GM11168 (cell line): ENCODE measurements at regions not wholly inside any gene's neighbourhood (a gene's known extent, or its start where the extent isn't known, plus 50 kb on each side); places are given as distances from the start of the nearest gene placed in this dataset.
"Not testable (repeated sequence)": the region's sequence is repeated elsewhere in the genome, so short reads cannot be mapped to it uniquely, and the experiment has no call there.

Experiments
- in situ Hi-C: fragments of 300-500 bp; cut with MboI; formaldehyde crosslinking; loops from one replicate; pipeline ENCODE4 v1.12.0; 2022; ENCODE audit warnings: low sequenced_read_pairs; ENCODE audit not compliant: unreplicated experiment

DNA sequence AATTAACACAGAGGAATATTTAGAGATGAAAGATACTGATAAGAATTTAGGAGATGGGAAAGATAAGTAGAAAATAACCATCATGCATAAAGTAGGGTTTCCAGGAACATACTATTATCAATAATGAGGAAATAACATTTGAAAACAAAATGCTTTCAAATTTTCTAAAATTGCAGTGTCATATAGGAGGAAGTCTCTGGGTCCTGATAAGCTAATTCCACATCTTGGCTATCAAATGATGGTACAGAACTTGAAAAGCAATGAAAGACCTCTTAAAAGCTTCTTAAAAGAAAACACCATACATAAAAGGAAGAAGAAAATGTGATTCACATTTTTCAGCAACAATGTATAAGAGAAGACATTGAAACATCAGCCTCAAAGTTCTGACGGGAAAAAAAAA lies 1024.8 kb downstream of the TSN start:
- in situ Hi-C loops, result no loop called here

DNA sequence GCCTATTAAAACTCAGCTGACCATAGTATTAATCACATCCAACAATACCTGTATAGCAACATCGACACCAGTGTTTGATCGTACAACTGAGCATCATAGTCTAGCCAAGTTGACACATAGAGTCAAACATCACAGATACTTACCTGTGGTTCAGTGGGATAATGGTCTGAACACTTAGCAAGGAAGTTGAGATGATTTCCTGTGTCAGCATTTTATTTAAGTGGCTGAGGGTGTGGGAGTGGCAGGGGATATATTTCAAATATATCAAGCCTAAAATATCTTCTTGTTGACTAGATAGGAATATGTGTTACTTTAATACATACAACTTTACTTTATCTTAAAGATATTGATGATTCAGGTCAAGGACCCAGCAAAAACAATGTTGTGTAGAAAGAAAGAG lies 1038.6 kb downstream of the TSN start:
- in situ Hi-C loops, result no loop called here

DNA sequence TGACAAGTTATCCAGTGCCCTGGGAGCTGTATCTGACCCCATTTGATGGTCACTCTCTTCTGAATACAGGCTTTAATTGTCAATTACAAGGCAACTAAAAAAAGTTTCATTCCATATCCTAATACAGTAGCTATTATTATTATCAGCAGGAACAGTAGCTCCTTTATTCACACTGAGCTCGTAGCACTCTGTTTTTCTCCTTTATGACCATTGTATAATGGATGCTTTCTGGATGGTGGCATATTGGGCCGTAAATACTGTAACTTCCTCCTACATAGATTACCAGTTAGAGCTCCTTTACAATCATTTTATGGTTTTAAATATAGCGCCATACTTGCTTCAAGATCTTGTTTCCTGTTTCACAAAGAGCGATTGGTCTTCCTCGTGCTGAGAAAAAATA lies 1040.3 kb downstream of the TSN start:
- in situ Hi-C loops, result no loop called here

DNA sequence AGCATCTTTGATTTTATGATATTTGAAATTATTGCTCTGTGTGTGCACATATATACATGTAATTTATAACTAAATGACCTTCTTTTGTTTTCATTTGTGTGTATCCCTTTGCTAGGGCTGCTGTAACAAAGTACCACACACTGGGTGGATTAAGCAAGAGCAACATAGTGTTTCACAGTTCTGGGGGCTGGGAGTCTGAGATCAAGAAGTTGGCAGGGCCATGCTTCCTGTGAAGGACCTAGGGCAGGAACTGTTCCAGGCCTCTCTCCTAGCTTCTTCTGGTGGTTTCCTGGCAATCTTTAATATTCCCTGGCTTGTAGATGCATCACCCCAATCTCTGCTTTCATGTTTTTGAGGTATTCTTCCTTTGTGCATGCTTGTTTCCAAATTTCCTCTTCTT lies 1043.9 kb downstream of the TSN start:
- in situ Hi-C loops, result no loop called here

DNA sequence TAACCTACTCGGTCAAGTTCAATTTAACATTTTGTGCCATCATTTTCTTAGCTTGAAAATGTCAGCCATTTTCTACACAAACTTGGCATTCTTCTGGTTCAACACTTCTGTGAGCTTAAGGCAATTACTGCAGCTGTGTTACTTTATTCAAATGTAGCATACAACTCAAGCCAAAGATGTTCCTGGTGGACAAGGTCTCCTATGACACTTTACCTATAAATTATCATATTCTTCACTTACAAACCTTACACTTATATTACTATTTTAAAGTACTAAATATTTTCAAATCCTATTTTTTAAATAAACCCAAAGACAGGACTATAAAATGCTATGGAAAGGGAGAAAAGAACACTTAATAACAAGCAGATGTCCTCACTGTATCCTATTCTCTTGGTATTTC lies 1045.3 kb downstream of the TSN start:
- in situ Hi-C loops, result no loop called here

DNA sequence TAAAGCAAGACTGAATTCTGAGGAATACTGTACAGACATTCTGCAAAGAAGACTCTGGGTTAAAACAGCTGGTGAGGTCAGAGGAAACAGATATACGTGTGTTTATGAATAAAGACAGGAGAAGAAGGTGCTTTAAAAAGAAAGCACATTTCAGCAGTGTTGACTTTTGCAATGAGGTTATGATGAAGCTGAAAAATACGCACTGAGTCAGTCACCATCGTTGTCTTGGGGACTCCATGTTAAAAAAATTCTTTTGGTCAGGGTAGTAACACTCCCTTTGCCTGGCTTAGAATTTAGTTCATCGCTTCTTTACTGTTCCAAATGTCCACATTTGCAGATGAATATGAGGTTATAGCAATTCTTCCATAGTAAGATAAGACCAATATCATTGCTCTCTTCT lies 1049.0 kb downstream of the TSN start:
- in situ Hi-C loops, result no loop called here

DNA sequence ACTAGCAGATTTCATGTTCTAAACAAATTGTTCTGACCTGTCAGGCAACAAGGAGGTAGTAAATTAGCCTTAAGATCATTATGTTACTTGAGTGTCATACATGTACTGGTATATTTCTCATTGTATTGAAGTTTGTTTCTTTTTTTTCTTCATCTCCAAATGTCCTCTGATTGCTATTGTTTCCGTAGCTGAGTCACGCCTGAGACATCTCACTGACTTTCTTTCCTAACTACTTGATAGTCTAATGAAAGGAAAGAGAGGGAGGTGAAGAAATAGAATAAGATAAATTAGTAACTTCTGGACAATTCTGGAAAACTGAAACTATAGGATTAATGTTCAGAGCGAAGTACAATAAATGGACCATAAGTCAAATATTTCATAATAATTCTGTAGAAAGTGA lies 1049.9 kb downstream of the TSN start:
- in situ Hi-C loops, result no loop called here

DNA sequence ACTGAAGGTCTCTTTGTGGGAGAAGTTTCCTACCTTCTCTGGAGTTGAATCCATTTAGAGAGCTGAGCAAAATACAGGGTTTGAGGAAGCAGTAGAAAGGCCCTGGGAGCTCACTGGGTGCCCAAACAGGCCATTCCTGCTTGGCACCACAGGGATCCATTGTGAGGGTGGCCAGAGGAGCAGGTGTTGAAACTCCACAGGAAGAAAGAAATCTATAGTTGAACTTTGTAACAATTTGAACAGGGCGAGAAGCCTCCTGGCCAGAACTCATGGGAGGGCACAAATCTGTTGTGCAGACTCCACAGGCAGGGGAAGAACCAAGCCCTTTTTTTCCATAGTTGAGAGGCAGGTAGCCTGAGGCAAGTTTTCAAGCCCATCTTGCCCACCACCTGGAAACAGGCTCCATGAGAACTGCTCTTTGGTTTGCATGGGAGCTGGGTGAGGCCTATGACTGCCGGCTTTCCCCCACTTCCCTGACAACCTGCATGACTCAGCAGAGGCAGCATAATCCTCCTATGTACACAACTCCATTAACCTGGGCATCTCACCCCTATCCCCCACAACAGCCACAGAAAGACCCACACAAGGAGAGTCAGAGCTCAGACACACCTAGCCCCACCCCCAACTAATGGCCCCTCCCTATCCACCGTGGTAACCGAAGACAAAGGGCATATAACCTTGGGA lies 1053.0 kb downstream of the TSN start:
- in situ Hi-C loops, result no loop called here

DNA sequence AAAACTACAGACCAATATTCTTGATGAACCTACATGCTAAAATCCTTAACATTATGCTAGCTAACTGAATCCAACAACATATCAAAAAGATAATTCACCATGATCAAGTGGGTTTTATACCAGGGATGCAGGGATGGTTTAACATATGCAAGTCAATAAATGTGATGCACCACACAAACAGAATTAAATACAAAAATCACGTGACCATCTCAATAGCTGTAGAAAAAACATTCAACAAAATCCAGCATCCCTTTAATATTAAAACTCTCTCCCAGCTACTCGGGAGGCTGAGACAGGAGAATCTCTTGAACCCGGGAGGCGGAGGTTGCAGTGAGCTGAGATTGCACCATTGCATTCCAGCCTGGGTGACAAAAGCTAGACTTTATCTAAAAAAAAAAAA lies 1056.8 kb downstream of the TSN start:
- in situ Hi-C loops, result not testable (repeated sequence)

DNA sequence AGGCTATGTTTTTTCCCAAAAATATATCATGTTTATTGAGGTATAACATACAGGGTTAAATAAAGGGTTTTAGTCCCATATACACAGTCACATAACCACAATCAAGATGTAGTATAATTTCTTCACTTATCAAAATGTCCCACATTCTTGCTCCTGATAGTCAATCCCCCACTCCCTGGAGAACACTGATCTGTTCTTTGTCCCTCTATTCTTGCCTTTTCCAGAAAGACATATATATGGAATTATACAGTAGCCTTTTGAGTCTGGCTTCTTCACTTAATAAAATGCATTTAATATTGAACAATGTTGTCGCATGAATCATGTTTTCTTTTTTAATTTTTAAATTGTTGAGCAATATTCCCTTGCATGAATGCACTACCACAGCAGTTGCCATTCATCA lies 1059.7 kb downstream of the TSN start:
- in situ Hi-C loops, result no loop called here

DNA sequence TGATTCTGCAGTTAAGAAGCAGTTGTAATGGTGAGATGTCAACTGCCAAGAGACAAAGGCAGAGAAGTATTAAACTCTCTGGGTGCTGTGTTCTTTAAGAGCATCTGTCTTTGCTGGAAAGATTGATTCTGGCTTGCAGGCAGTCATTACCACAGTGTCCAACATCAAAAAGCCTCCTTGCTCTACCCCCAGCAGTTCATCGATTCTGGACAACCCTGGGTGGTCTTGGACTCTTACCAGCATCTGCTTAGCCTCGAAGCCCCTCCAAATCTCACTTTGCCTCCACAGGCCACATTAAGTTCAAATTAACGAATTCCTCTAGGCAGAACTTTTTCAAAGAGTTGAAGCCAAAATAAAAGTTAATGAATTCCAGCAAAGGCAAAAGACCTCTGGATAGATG lies 1061.4 kb downstream of the TSN start:
- in situ Hi-C loops, result no loop called here

DNA sequence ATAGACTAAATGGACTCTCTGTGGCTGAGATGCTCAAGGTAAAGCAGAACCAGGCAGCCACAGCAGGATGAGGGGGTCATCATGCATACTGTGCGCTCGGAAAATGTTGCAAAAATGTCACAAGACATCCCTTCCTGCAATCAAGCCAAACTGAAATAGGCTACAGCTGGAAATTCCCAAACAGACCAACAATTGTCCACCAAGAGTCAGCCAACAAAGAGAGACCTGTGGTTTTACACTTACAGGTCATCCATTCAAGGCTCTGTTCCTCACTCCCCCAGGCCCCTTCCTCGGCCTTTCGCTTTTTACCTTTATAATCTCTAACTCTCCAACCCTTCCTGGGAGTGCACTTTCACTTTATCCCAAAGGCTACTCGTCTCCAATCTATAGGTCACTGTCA lies 1066.9 kb downstream of the TSN start:
- in situ Hi-C loops, result no loop called here

DNA sequence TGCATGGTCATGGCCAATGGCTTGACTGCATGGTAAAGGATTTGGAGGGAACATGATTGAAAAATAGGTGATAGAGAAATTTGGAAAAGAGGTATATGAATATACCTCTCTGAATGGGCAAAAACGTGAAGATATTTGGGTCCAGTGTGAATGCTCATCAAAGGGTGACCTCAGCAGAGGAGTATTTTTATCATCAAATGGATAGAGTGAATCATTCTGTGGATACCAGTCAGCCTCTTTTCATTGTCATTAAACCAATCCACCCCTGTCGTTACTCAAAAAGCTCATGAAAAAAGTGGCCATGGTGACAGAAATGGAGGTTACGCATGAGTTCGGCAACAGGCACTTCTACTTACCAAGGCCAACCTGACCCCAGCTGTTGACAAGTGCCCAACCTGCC lies 1074.7 kb downstream of the TSN start:
- in situ Hi-C loops, result no loop called here

DNA sequence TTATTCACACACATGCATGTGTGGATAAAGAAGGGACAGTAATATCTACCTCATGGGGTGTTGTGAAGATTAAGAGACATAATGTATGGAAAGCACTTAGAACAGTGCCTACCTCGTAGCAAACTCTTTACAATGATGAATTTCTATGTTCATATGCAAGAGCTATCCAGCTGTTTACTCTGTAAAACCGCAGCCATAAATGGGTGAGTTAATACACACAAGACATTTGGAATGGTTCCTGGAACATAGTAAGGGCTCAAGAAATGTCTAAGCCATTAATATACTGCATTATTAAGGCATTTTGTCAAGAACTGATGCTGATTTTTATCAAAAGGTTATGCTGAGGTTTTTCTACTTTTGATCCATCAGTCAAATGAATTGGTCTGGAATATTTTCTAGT lies 1076.2 kb downstream of the TSN start:
- in situ Hi-C loops, result no loop called here

DNA sequence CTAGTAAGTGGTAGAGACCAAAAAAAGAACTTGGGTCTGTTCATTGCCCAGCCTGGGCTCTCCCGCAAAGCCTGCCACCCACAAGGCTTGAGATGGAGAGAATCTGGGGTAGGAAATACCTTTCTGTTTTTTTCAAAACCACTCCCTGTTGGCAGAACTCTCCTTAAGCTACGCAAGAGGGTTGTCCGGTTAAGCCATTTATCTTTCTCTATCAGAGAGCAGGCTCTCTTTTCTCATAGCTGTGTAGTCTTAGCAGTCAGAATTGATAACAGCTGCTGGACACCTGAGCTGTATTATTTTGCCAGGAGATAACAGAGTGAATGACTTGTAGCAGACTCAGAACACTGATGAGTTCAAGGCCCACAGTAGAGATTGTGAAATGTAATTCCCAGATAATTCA lies 1088.1 kb downstream of the TSN start:
- in situ Hi-C loops, result no loop called here

DNA sequence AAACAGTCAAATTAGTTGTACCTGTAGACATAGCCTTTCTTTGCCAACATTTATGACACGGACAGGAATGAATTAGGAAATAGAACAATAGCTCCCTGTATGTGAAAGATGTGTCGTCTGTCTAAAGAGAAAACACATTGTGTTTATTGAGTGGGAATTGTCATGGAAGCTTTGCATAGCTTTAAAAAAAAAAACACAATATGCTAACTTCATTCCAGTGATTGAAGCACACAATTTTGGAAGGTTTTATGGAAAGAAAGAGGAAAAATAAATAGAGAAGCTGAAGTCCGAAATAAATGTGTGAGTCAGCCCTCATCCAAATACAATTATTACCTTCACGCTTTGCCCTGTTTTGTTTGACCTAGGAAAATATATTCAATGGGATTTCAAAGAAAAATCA lies 1095.7 kb downstream of the TSN start:
- in situ Hi-C loops, result no loop called here

DNA sequence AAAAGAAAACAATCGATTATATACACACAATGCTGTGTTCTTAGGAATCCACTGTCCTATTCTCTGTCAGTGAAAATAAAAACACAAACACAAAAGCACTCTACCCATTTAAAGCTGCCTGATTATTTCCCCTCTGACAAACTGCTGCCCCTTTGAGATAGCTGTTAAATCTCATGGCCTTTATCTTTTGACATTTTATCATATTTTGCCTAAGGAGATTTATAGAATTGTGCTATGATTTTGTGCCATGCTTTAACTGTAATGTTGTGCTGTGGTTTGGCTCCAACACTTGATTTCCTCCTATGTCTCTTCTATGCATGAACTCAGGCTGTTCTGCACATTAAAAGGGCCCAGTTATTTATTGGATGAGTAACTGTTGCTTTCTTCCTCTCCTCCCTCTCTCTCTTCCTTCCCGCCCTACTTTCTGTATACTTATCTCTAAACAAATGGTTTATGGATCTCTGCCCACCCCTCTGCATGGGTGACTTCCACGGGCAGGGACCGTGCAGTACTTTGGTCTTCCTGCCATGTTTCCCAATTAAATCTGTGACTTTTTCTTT lies 1096.6 kb downstream of the TSN start:
- in situ Hi-C loops, result no loop called here

DNA sequence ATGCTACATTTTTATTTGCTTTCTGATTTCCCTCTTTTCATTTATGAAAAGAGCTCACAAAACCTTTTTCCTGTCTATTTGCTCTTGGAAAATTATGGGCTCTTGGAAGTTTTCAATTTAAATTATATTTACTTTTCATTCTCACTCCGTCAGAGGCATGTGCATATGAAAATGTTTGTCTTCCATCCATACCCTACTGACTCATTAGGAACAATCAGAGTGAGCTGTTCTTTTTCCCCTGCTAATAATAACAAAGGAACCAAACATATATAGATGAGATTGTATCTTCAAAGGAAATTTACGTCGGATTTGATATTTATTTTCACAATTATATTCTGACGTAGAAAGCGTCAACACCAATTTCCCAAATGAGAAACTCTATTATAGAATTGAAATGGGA lies 1101.2 kb downstream of the TSN start:
- in situ Hi-C loops, result no loop called here

DNA sequence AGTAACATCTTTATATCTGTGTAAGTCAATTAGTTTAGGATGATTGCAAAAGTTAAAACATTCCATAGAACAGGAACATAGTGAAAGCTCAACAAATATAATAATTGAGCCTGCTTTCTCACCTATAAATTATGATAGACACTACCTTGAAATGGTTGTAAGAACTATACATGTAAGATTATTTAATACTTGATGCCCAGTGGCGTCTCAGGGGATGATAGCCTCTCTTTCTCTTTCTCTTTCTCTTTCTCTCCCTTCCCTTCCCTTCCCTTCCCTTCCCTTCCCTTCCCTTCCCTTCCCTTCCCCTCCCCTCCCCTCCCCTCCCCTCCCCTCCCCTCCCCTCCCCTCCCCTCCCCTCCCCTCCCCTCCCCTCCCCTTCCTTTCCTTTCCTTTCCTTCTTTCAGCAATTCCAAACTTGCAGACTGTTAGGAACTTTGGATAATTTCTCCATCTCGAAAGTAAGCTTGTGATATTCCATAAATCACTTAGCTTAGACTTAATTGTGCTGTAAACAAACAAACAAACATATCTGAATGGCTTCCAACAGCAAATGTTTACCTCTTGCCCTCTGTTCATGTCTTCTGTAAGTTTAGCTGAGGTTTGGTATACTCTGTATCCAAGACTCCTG lies 1102.7 kb downstream of the TSN start:
- in situ Hi-C loops, result no loop called here

DNA sequence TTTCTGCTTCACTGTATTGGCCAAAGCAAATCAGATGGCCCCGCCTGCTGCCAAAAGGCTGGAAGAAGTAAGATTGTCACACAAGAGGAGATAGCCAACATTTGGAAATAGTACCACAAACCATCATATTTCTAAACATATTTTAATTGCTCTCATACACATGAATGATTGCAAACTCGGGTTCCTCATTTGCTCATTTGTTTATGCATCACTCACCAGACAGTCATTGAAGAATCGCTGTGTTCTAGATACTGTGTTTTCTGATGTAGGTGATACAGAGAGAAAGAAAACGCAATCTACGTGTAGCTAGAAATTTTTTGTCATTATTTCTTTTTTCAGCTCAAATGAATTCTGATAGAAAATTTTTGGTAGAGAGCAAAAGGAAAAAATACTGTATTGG lies 1103.4 kb downstream of the TSN start:
- in situ Hi-C loops, result no loop called here

DNA sequence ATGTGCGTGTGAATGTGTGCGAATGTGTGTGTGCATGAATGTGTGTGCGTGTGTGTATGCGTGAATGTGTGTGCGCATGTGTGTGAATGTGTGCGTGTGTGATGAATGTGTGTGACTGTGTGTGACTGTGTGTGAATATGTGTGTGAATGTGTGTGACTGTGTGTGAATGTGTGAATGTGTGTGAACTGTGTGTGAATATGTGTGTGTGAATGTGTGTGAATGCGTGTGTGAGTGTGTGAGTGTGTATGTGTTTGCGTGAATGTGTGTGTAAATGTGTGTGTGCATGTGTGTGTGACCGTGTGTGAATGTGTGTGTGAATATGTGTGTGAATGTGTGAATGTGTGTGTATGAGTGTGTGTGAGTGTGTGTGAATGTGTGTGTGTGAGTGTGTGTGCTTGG lies 1103.8 kb downstream of the TSN start:
- in situ Hi-C loops, result no loop called here

DNA sequence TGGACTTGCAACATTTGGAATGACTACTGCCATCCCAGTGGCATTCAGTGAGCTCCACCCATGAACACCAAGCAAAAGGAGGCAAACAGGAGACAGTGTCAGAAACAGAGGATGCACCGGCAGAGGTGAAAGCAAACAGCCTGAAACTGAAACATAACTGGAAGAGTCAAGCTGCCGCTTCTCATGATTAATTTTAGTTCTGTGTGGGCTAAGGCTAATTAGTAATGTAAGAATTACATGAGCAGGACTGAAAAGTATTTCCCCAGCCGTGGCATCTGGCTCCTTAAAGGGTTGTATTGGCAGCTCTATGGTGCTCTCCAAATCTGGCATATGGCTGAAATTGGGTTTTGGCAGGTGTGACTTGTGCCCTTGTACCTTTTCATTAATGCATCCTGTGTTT lies 1108.1 kb downstream of the TSN start:
- in situ Hi-C loops, result no loop called here
